ENCODE measurements at regions not wholly inside any gene's neighbourhood (a gene's known extent, or its start where the extent isn't known, plus 50 kb on each side); places are given as distances from the start of the nearest gene placed in this dataset.

DNA sequence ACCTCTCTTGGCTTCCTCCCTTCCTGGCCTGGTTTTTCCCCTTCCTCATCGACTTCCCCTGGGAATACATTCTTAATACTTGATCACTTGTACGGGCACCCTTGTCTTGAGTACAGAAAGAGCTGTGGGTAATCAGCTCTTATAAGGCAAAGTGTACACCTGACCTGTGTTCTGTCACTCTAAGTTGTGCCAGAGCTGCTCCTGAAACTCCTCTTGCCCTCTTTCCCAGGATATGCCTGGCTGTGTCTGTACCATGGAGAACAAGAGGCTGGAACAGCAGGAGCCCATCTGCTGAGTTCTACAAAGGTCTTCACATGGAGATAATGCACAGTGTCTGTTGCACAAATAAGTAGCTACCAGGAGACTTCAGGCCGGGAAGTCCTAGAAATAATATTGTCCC is 110.1 kb downstream of the FOXA2 start:
- TF ChIP-seq, protein P1, sequence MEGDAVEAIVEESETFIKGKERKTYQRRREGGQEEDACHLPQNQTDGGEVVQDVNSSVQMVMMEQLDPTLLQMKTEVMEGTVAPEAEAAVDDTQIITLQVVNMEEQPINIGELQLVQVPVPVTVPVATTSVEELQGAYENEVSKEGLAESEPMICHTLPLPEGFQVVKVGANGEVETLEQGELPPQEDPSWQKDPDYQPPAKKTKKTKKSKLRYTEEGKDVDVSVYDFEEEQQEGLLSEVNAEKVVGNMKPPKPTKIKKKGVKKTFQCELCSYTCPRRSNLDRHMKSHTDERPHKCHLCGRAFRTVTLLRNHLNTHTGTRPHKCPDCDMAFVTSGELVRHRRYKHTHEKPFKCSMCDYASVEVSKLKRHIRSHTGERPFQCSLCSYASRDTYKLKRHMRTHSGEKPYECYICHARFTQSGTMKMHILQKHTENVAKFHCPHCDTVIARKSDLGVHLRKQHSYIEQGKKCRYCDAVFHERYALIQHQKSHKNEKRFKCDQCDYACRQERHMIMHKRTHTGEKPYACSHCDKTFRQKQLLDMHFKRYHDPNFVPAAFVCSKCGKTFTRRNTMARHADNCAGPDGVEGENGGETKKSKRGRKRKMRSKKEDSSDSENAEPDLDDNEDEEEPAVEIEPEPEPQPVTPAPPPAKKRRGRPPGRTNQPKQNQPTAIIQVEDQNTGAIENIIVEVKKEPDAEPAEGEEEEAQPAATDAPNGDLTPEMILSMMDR (IDR thresholded peaks at IDR 0.05), result no peak
- TF ChIP-seq POLR2AphosphoS5 (IDR thresholded peaks at IDR 0.05) (no peak), POLR2A (IDR thresholded peaks at IDR 0.05) (no peak)

Data from sigmoid colon (tissue), 4 donors.